ENCODE measurements at regions not wholly inside any gene's neighbourhood (a gene's known extent, or its start where the extent isn't known, plus 50 kb on each side); places are given as distances from the start of the nearest gene placed in this dataset.

DNA sequence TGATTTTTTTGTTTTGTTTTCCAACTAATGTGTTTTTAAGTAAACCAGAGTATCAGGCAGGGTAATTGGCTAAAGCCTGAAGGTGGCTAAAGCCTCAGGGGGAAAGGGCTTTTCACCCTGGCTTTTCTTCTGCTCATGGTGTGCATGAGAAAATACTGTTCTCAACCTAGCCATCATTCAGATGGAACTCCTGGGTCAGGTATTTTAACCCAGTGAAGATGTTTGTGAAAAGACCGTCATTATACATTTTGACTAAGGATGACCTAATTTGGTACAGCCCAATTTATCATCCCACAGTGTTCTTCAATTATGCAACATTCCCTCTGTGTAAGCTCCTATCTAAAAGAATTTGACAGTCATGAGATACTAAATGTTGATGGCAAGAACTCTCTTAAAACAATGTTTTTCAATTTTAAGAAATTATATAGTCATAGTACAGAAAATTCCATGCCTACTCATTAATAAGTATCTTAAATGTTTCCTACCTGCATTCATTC is 209.5 kb upstream of the TARS1 start:
- no peak for TF ChIP-seq POLR2A (IDR thresholded peaks at IDR 0.05)
- TF ChIP-seq, protein P1, sequence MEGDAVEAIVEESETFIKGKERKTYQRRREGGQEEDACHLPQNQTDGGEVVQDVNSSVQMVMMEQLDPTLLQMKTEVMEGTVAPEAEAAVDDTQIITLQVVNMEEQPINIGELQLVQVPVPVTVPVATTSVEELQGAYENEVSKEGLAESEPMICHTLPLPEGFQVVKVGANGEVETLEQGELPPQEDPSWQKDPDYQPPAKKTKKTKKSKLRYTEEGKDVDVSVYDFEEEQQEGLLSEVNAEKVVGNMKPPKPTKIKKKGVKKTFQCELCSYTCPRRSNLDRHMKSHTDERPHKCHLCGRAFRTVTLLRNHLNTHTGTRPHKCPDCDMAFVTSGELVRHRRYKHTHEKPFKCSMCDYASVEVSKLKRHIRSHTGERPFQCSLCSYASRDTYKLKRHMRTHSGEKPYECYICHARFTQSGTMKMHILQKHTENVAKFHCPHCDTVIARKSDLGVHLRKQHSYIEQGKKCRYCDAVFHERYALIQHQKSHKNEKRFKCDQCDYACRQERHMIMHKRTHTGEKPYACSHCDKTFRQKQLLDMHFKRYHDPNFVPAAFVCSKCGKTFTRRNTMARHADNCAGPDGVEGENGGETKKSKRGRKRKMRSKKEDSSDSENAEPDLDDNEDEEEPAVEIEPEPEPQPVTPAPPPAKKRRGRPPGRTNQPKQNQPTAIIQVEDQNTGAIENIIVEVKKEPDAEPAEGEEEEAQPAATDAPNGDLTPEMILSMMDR (IDR thresholded peaks at IDR 0.05) = no peak
- TF ChIP-seq EP300 (IDR thresholded peaks at IDR 0.05) = no peak
- TF ChIP-seq POLR2AphosphoS5 (IDR thresholded peaks at IDR 0.05) = no peak
